GM12892 (cell line): ENCODE measurements at regions not wholly inside any gene's neighbourhood (a gene's known extent, or its start where the extent isn't known, plus 50 kb on each side); places are given as distances from the start of the nearest gene placed in this dataset.
"Not testable (repeated sequence)": the region's sequence is repeated elsewhere in the genome, so short reads cannot be mapped to it uniquely, and the experiment has no call there.

Source experiments
- DNase-seq: peaks from one replicate; pipeline ENCODE4 v3.0.0; 2011; ENCODE audit not compliant: insufficient read length
- FAIRE-seq: peaks from 2 replicates; lab custom pipeline; 2011; peaks lifted over from hg19 to GRCh38; lab: Jason Lieb, UNC
- POLR2A ChIP-seq: IDR thresholded peaks from 2 replicates; pipeline ENCODE4 v1.6.1; 2011; ENCODE audit warnings: low read depth, low read length, control low read depth
- POLR2AphosphoS5 ChIP-seq: IDR thresholded peaks from 2 replicates; pipeline ENCODE4 v1.6.1; 2011; ENCODE audit warnings: low read depth, low read length, control low read depth
- TAF1 ChIP-seq: IDR thresholded peaks from 2 replicates; pipeline ENCODE4 v1.6.1; 2011; ENCODE audit warnings: low read depth, mild to moderate bottlenecking, control low read depth, low read length, borderline replicate concordance

GRCh38 chr13:53260594-53260993, 232.0 kb downstream of the OLFM4 start:
- FAIRE-seq (no peak), DNase-seq (no peak)

GRCh38 chr13:53264751-53265385, 236.3 kb downstream of the OLFM4 start:
- TF ChIP-seq TAF1 (no peak), POLR2AphosphoS5 (no peak), POLR2A (no peak)
- FAIRE-seq (no peak), DNase-seq (no peak)

More at GRCh38 chr13:53260594-53260993, 232.0 kb downstream of the OLFM4 start:
- TF ChIP-seq POLR2A (no peak), TAF1 (no peak), POLR2AphosphoS5 (no peak)

GRCh38 chr13:53266757-53267156, 238.1 kb downstream of the OLFM4 start:
- no peak for TF ChIP-seq POLR2AphosphoS5
- no peak for TF ChIP-seq POLR2A
- TF ChIP-seq TAF1 = no peak
- DNase-seq = no peak
- FAIRE-seq = no peak

- TF ChIP-seq POLR2A (no peak), POLR2AphosphoS5 (no peak), TAF1 (no peak)
- FAIRE-seq (no peak), DNase-seq (no peak)
Measured at GRCh38 chr13:53269634-53270033, 241.0 kb downstream of the OLFM4 start.

DNA sequence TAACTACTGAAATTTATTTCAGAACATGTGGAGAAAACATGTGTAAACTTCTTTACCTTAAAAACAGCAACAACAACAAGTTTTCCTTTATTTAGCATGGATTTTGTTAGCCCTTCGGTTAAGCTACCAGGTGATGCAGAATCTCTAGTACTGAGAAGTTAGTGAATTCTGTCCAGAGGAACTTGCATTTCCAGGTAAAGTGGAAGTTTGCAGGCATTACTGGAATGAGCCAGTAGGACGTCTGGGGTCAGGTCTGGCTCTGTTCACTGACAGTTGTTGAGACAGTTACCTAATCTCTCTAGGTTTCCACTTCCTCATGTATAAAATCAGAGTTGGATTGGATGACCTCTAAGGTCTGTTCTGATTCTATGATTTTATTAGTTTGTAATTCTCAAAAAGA, 244.3 kb downstream of the OLFM4 start:
- FAIRE-seq = no peak
- TF ChIP-seq POLR2A = no peak
- TF ChIP-seq POLR2AphosphoS5 = no peak
- TF ChIP-seq TAF1 = no peak
- no peak for DNase-seq

- FAIRE-seq (no peak), DNase-seq (no peak)
- TF ChIP-seq TAF1 = no peak
- no peak for TF ChIP-seq POLR2AphosphoS5
- no peak for TF ChIP-seq POLR2A
Measured at GRCh38 chr13:53276265-53276664, 247.7 kb downstream of the OLFM4 start.

DNA sequence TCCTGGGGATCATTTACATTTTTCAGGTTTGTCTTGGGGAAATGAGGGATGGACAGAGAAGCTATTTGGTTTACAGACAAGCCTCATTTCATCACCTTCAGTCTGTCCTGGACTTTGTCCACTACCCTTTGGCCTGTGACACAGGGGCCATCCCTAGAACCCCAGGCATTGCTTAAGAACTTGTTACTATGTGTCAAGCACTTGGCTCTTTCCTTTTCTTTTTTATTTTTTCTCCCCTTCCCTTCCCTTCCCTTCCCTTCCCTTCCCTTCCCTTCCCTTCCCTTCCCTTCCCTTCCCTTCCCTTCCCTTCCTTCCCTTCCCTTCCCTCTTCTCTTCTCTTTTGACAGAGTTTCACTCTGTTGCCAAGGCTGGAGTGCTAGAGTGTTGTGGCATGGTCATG, 253.1 kb downstream of the OLFM4 start:
- TF ChIP-seq TAF1 = no peak
- TF ChIP-seq POLR2A = no peak
- TF ChIP-seq POLR2AphosphoS5 = no peak
- DNase-seq = no peak
- no peak for FAIRE-seq

DNA sequence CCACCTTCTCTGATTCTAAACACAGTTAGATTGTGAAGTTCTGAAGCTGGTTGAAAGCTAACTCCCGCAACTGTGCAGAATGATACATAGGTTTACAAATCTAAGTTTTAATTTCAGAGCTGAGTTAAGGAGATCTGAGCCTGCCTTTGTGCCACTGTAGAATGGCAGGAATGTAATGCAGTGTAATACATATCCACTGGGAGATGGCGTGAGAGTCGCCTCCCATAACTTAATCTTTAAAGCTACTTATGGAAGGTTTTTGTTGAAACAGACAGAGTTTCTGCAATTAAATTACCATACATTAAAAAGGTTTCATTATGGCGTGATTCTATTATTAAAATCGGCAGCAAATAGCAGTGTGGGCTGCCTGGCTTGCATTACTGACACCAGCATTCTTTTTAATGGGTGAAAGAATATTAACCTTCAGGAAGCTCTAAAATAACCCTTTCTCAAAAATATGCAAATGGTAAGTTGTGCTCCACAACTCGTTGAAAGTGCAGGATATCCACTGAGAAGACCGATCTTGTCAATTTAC, 257.4 kb downstream of the OLFM4 start:
- no peak for FAIRE-seq
- no peak for TF ChIP-seq TAF1
- TF ChIP-seq POLR2A = no peak

DNA sequence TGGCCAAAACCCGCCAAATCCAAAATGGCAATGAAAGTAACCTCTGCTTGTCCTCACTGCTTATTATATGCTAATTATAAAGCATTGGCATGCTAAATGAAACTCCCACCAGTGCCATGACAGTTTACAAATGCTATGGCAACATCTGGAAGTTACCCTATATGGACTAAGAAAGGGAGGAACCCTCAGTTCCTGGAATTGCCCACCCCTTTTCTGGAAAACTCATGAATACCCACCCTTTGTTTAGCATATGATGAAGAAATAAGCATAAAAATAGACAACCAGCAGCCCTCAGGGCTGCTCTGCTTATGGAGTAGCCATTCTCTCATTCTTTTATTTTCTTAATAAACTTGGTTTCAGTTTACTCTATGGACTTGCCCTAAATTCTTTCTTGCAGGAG, 269.8 kb downstream of the OLFM4 start:
- TF ChIP-seq POLR2A (no peak), TAF1 (no peak), POLR2AphosphoS5 (no peak)
- DNase-seq = no peak
- no peak for FAIRE-seq

More for the DNA sequence above, 257.4 kb downstream of the OLFM4 start:
- no peak for DNase-seq

- no peak for FAIRE-seq
- DNase-seq = no peak
- TF ChIP-seq POLR2AphosphoS5 (no peak), TAF1 (no peak), POLR2A (no peak)
Measured at GRCh38 chr13:53301449-53301848, 272.8 kb downstream of the OLFM4 start.

DNA sequence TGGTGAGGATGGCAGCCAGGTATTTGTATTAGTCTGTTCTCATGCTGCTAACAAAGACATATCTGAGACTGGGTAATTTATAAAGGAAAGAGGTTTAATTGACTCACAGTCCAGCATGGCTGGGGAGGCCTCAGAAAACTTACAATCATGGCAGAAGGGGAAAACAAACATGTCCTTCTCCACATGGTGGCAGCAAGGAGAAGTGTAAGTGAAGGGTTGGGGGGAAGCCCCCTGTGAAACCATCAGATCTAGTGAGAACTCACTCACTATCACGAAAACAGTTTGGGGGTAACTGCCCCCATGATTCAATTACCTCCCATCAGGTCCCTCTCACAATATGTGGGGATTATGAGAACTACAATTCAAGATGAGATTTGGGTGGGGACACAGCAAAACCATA, 276.8 kb downstream of the OLFM4 start:
- not testable (repeated sequence) for FAIRE-seq

GRCh38 chr13:53310786-53311185, 282.2 kb downstream of the OLFM4 start:
- TF ChIP-seq TAF1 = no peak
- no peak for TF ChIP-seq POLR2A
- TF ChIP-seq POLR2AphosphoS5 = no peak
- no peak for DNase-seq
- no peak for FAIRE-seq

More for the DNA sequence above, 276.8 kb downstream of the OLFM4 start:
- not testable (repeated sequence) for DNase-seq
